ENCODE measurements at regions not wholly inside any gene's neighbourhood (a gene's known extent, or its start where the extent isn't known, plus 50 kb on each side); places are given as distances from the start of the nearest gene placed in this dataset.

DNA sequence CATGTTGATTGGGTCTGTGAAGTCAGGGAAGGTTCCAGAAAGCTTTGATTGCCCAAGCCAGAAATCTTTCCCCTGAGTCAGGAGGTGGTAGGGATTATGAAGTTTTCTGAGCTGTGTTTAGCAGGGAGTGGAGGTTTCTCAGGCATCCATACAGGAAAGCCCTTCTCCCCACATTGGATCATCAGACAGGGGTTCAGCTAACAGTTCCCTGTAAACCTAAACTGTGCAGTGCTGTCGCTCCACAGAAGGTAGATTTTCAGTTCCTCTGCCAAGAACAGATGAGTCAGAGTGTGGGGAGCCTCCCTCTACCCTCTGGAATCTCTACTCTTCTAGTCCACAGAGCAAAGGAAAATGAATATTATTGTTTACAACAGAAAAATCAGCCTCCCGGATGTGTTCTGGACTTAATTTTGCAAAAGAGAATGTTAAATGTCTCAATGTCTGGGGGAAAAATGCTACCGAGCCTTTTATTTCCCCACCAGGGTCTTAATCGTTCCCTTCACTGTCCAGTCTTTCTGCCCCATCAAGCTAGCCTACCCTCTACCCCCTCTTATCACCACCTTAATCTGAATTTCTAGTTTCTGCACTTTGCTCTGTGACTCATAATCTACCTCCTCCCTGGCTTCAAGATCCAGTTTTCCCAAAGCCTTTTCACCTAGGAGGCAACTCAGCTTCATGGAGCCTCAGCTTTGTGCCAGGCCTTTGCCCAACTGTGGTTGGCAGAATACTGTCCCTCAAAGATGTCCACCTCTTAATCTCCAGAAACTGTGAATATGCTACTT, 355.6 kb downstream of the PRDM2 start:
- DNase-seq: no peak

DNA sequence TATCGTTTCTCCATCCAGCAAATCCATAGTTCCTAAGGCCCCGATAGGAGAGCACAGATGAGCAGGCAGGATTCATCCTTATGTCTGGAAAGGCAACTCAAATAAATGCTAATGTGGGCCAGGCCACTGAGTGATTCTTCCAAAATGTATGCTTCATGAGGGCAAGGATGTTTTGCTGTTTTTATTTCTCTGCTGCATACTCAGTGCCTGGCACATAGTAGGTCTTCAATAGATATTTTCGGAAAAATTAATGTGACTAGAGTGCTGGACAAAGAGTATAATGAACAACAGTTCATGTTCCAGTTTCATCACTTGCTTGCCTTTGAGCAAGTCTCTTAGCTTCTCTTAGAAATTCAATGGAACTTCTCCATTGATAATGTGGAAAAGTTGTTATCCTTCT, 357.7 kb downstream of the PRDM2 start:
- DNase-seq: no peak

DNA sequence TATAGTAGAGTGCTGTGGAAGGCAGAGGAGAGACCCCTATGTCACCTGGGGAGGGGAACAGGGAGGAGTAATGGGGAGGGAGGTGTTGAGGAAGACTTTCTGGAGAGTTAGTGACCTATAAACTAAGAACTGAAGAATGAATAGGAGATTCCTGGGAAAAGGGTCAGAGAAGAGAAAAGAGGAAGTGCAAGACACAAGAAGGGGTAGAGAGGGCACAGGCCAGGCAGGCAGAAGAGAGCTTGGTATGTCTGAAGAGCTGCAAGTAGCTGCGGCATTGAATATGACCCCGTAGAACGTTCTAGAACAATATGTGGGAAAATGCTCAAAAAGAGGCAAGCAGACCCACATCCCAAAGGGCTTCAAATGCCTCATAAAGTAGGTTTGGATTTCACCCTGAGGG, 361.2 kb downstream of the PRDM2 start:
- no peak for DNase-seq

DNA sequence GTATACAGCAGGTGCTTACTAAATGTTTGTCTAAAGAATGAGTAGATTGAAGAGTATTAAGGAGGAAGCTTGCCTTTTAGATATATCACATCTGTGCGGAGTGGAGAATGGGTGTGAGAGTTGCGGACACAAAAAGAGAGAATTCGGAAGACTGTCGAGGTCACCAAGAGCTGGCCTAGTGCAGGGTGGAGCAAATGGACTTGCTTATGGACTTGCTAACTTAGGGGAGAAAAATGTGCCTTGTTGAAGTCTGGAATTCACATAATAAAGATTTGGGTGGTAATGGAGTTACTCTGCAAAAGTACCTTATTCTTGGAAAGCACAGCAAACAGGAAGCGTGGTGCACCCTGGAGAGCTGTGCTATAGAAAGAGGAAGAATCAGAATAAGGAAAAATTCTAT, 361.7 kb downstream of the PRDM2 start:
- no peak for DNase-seq

DNA sequence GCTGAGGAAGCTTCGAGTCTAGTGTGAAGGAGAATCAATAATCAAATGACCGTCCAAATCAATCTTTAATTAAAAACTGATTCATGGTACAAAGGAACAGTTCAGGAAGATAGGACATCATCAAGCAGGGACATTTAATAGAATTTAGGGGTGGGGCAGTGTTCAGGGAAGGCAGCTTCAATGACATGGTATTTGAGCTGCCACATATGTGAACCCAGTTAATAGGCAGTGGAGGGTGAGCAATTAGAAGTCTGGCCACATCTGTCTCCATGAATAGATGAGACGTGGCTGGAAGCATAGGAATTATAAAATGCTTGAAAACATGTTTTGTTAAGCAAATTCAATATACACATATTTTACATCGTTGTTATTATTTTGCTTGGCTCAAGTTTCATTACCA, 362.7 kb downstream of the PRDM2 start:
- no peak for DNase-seq

DNA sequence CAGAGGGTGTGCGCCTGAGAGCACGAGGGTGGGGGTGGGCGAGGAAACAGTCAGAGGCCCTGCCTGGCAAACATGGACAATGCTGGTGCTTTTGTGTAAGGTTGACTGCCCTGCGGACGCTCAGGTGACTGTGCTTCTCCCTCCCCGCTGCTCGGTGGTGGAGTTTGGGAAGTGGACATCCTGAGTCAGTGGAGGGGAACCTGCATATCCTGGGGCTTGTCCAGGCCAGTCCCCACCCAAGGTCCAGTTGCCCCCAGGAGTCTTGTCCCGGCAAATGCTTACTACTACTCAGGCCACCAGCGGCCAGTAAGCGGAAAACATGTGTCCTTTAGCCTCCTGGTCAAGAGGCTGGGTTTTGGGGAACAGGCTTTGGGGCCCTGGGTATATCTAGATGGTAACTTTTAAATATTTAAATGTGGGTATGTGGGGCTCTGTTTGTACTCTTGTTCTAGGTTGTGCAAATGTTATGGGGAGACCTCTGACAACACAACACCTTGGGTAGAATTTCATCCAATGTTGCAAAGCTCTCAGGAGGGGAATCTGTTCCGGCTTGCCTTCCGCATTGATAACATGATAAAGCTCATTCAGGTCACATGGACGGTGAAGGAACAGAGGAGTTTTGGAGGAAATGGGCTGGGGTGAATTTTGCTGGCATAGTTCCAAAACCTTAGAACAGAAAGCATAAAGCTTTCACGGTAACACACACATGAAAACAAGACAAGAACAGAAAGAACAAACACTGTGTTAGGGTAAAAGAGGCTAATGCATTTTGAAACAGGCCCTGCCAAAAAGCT, 364.9 kb downstream of the PRDM2 start:
- no peak for DNase-seq

DNA sequence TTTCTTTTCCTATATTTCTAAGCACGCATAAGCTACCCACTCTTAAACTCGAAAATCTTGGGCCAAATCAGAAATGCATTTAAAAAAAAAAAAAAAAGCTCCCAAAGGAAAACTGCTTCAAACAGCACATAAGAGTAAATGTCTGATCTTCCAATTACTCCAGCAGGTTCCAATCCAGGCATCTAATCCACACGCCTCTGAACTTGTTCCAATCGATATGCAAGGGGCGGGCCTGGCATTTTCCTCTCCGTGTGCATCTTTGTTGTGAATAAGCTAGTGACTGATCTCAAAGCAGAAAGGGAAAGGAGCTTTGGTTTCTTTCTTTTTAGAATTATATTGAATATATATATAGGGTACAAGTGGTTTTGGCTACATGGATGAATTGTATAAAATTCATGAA, 365.5 kb downstream of the PRDM2 start:
- no peak for DNase-seq

DNA sequence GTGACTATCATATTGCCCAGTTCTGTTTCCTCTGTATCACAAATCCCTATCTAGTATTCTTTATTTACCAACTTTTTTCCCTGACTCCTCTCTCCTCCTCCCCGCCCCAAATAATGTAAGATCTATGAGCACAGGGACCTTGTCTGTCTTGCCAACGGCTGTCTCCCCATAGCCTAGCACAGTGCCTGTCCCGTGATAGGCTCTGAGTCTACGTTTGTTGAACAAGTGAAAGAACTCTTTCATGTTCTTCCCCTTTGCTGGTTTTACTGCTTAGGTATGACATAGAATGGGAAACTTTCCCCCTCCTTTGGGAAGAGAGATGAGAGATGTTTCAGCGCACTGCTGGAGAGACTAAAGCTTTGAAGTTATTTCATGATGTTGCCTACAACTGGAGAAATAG, 367.0 kb downstream of the PRDM2 start:
- DNase-seq: no peak

DNA sequence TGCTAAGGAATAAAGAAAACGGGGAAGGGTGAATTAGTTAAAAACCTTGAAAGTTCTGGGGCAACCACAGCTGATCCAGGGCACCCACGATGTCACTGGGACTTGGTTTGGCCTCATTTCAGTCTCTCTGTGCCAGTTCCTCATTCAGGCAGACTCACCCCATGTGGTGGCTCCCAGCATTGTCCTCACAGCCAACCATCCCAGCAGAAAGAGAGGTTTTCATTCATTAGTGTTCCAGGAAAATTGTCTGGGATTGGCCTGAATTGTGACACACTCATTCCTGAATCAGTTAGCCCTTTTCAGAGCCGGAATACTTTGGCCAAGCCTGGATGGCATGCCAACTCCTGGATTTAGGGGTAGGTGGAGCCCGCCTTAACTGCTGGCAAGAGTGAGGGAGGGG, 367.7 kb downstream of the PRDM2 start:
- DNase-seq: no peak

DNA sequence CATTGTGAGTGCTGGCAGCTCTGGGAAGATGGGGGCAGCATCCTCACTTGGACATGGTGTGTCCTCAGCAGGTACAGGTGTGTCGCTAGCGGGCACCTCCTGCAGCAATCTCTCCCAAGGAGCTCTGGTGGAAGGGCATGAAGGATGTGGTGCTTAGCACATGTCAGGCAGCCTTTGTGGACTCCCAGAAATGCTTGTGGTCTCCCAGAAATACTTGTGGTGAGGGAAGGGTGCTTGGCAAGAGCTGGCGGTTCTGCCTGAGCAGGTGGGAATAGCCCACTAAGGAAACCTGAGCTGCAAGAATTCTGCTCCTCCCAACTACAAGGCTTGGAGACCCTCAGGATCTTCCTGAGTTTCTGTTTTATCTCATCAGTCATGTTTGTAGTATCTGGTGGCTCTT, 371.6 kb downstream of the PRDM2 start:
- no peak for DNase-seq

DNA sequence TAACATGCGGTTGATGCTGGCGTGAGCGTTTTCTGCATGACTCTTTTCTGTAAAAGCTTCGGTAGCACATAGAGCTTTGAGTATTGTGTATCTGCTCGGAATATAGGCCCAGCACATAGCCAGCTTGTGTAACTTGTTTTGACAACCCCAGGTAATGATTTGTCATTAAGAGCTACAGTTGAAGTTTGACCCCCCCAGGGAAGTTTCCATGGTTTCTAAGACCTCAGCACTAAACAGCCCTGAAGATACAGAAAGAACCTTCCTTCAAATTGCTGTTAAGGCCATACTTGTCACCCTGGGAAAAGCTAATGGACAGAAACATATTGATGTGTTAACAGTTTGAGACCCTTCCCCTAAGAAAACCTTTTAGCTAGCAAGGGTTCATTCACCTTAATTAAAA, 380.7 kb downstream of the PRDM2 start:
- DNase-seq: no peak

DNA sequence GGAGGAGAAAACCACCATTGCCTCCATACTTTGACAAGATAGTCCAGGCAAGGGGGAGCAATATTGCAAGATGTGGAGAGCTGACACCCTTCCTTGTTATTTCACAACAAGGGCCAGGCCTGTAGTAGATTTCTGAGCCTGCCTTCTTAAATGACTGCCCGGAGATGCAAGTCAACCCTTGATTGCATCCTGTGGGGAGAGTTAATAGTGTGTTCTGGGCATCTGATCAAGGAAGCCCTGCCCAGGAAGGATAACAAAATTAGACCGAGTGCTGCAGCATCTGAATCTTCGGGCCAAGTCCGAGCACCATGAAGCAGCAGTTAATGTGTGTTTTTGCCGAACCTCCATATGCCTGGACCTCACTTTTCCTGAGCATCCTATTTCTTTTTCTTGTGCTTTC, 382.3 kb downstream of the PRDM2 start:
- DNase-seq: no peak

DNA sequence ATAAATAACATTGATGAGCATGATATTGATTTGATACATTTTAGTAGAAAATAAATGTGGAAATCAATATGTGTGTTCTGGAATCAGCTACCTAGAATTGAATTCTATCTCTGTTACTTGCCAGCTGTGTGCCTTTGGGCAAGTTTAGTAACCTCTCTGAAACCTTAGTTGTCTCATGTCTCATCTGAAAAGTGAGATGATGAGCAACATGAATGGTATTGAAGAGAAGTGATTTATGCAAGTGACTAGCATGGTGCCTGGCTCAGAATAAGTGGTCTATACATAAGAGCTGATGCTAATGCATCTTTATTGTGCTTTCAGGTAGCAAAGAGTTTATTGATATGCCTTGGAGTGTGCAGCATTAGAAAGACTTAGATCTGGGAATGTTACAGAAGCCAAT, 383.3 kb downstream of the PRDM2 start:
- no peak for DNase-seq

DNA sequence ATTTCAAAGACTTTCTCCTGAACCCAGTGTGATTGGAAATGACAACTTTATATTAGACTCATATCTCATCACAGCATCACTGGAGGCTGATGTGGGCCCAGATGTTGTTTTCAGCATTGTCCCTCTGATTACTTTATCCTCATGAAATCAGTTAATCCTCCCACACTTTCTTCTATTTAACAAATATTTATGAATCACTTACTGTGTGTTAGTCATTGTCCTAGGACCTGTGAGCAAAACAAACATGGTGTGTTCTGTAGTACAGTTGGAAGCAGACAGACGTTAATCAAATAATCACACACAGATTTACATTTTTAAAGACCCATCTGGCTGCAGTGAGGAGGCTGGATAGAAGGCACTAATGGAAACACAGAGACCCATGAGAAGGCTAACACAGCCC, 383.7 kb downstream of the PRDM2 start:
- DNase-seq: no peak

DNA sequence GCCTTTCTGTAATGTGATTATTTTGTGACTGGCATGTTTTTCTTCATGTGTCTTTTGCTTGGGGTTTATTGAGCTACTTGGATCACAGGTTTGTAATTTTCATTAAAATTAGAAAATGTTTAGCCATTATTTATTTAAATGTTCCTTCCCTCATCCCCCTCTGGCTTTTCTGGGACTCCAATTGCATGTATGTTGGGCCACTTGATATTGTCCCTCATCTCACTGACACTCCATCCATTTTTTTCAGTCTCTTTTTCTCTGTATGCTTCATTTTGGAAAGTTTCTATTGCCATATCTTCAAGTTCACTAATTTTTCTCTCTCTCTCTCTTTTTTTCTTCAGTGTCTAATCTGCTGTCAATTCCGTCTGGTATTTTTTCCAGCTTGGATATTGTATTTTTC, 390.1 kb downstream of the PRDM2 start:
- no peak for DNase-seq

DNA sequence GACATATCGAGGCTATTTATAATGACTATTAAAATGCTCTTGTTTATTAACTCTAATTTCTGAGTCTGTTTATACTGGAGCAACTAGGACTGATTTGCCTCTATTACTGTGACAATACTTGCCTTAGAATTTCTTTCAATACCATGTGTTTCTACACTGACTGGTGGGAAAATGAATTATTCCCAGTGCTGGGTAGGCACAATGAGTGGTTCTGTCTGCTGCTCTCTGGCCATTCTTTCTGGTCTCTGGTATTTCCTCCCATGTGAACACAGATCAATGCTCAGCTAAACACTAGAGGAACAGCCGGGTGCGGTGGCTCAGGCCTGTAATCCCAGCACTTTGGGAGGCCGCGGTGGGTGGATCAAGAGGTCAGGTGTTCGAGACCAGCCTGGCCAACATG, 390.5 kb downstream of the PRDM2 start:
- DNase-seq: no peak

DNA sequence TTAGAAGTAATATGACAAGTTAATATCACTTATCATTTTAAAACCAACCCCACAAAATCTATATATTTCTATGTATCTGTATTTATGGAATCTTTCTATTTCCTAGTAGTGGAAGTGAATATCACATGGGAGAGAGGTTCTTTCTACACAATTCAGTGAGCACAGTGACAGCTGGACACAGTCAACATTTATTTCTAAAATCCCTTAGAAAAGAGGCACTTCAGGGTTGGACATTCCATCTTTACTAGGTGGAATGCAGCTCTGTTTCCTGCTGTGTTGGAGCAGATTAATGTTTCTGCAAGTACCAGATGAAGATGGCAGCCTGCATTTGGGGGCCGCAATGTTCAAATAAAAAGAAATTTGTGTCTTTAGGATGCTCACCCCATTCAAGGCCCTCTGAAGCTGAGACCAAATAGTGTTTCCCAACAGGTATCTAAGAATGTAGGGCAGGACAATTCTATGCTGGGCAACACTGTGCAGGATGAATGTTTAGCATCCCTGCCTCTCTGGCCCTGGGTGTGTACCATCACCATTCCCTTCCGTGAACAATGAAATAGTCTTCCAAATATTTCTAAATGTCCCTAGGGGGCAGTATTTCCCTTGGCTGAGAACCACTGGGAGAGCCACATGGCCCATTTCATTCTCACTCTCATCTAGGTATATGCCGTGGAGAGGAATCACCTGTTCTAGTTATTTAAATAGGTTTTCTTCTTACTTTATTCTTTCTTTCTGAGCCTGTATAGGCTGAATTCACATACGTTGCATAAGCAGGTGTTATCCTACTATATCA, 394.8 kb downstream of the PRDM2 start:
- DNase-seq: no peak

DNA sequence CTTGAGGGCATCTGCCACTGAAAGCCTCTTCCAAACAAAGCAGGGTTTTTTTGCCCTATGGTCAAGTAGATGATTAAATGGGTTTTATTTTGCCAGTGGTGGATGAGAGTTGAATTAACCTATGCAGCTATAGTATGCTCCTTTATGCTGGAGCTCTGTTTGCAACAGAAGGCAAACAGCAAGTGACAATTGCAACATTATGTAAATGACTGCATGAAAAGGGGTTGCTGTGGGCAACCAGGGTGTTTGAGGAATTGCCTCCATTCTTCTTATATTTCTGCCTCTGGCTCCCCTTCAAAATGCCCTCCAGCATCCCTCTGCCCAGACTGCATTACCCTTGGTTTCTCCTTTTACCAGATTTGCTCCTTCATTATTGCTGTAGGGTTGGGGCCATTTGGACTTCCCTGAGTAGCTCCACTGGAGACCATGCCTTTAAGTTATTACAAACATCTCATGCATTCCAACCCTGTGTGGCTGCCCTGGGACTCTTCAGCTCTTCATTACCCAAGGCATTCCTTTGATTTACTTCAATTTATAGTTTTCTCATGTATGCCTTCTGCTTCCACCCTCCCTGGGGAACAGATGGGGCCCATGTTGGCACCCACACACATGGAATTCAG, 398.4 kb downstream of the PRDM2 start:
- no peak for DNase-seq

DNA sequence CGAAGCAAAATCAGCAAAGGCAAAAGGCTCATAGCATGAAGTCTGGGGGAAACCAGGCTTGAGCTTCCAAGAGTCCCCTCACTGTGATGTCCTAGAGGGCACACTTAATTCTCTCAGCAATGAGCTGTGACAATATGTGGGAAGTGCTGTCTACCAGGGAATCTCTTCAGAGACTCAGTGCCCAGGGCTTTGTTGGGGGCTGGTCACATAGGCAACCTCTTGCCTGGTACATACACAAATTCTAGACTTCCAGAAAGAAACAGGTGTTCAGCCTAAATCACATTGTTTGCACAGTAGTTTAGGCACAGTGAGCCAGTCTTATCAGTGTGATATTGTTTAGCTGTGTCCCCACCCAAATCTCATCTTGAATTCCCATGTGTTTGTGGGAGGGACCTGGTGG, 400.5 kb downstream of the PRDM2 start:
- no peak for DNase-seq

DNA sequence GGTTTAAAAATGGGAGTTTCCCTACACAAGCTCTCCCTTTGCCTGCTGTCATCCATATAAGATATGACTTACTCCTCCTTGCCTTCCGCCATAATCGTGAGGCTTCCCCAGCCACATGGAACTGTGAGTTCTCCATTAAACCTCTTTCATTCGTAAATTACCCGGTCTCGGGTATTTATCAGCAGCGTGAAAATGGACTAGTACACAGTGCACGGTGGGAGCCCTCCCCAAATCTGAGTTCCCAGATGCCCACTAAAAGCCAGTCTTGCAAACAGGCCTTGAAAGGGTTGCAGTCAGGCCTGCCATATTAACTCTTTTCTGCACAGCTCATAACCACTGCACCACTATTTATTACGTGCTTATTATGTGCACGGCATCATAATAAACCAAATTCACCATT, 400.9 kb downstream of the PRDM2 start:
- DNase-seq: no peak

DNA sequence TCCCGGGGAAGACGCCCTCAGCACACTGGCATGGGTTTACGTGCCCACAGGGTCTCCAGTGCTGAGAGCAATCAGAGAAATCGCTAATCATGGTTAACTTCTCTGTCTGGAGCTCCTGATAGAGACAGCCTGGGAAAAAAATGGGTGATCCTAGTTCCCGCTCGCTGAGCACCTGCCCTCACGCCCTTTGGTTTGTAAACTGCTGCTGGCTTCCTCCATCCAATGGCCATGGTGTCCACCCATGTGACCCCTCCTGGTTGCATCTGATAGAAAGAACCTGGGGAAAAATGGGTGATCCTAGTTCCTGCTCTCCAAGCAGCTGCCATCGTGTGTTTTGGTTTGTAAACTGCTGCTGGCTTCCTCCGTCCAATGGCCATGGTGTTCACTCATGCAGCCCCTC, 402.2 kb downstream of the PRDM2 start:
- DNase-seq: no peak

DNA sequence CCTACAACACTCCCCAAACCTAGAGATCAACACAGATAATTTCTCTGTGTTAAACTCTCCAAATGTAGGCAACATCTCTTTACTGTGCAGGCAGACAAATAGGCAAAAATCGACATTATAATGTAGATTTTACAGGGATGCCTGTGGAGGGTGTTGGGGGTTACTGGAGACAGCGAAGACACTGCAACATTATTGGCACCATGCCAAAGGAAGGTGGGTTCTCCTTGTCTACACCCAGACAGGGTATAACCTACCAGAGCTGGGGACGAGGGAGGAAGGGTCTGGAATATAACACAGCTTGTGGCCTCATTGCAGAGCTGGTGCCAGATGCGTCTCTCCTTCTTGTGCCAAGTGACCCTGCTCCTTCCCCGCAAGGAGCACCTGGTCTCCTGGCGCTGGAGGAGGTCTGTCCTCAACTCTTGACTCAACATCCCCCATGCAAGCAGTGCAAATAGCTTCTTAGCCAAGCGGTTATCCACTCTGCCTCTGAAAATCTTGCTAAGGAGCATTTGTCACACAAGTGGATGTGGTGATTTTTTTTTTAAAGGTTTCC, 404.0 kb downstream of the PRDM2 start:
- no peak for DNase-seq

DNA sequence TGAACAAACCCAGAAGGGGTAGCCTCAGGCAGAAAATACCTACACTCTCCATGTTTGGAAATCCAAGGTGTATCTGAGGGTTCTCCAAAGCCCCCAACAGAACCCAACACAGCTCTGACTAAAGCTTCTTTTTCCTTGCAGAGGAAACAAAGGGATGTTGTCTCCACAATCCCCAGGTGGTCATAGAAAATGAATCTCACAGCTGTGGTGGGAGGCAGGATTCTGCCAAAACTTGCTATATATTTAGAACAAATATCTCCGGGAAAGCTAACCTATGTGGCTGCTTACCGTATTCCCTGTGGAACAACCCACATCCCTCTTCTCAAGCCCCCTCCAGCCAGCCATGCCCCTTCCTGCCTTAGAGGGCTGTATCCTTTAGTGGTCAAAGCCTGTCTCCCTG, 406.1 kb downstream of the PRDM2 start:
- no peak for DNase-seq
